Activated CD8-positive, alpha-beta T cell treated with anti-CD3 and anti-CD28 coated beads for 36 hours (primary cell): ENCODE measurements at regions not wholly inside any gene's neighbourhood (a gene's known extent, or its start where the extent isn't known, plus 50 kb on each side); places are given as distances from the start of the nearest gene placed in this dataset.

ENCODE experiments used
- ATAC-seq: fragments of 200-7000 bp; cut with Tn5 transposase; one replicate; pipeline ENCODE4 v1.10.0; 2021; ENCODE audit warnings: mild to moderate bottlenecking, moderate library complexity
- CTCF ChIA-PET: fragments of 350-600 bp; sonication (Branson Sonifier 250); formaldehyde crosslinking; loops from one replicate; lab custom pipeline; 2021; ENCODE audit warnings: antibody characterized with exemption; lab: Charles Lee
- POLR2A ChIA-PET: fragments of 350-600 bp; sonication (Branson Sonifier 250); formaldehyde crosslinking; loops from one replicate; lab custom pipeline; 2021; ENCODE audit warnings: antibody characterized with exemption; lab: Charles Lee
- DNase-seq: peaks from one replicate; pipeline ENCODE4 v3.0.0-alpha.2; 2020
- H3K27ac Mint-ChIP-seq: one replicate; pipeline ENCODE4 v1.8.0; 2021; ENCODE audit warnings: mild to moderate bottlenecking, mixed read lengths
- H3K27me3 Mint-ChIP-seq: one replicate; pipeline ENCODE4 v1.8.0; 2021; ENCODE audit warnings: mixed read lengths
- H3K36me3 Mint-ChIP-seq: one replicate; pipeline ENCODE4 v1.8.0; 2021; ENCODE audit warnings: low read depth, mixed read lengths
- H3K4me1 Mint-ChIP-seq: one replicate; pipeline ENCODE4 v1.8.0; 2021; ENCODE audit warnings: low read depth, mixed read lengths
- H3K4me3 Mint-ChIP-seq: one replicate; pipeline ENCODE4 v1.8.0; 2021; ENCODE audit warnings: mild to moderate bottlenecking, moderate library complexity, mixed read lengths
- H3K9me3 Mint-ChIP-seq: one replicate; pipeline ENCODE4 v1.8.0; 2021; ENCODE audit warnings: mixed read lengths
- intact Hi-C: fragments of 100-400 bp; cut with micrococcal nuclease; formaldehyde crosslinking; loops from one replicate; pipeline ENCODE4 v1.10.0; 2022
- TF ChIP-seq, protein P1 (sequence below): fragments of 200-600 bp; IDR thresholded peaks from one replicate; pipeline ENCODE4 v1.8.0; 2022; ENCODE audit warnings: antibody characterized with exemption, mild to moderate bottlenecking

GRCh38 chr5:14956423-14957046, 85.0 kb upstream of the ANKH start:
- Mint-ChIP-seq H3K27ac (no peak overlapping the region), H3K27me3 (peaks cover 3% of the 10 kb centered on the region), H3K4me3 (no peak overlapping the region), H3K4me1 (no peaks in the 10 kb centered on the region), H3K36me3 (no peaks in the 10 kb centered on the region), H3K9me3 (no peaks in the 10 kb centered on the region)
- DNase-seq = no peak
- CTCF ChIA-PET = interaction anchor here (0.6 to 2.7 kb wide), 11 partner anchors 8 to 230 kb away, joined by 3 to 23 read pairs (median 4); no protein-coding TSS in a partner anchor
- POLR2A ChIA-PET = no interaction called here
- TF ChIP-seq, protein P1, sequence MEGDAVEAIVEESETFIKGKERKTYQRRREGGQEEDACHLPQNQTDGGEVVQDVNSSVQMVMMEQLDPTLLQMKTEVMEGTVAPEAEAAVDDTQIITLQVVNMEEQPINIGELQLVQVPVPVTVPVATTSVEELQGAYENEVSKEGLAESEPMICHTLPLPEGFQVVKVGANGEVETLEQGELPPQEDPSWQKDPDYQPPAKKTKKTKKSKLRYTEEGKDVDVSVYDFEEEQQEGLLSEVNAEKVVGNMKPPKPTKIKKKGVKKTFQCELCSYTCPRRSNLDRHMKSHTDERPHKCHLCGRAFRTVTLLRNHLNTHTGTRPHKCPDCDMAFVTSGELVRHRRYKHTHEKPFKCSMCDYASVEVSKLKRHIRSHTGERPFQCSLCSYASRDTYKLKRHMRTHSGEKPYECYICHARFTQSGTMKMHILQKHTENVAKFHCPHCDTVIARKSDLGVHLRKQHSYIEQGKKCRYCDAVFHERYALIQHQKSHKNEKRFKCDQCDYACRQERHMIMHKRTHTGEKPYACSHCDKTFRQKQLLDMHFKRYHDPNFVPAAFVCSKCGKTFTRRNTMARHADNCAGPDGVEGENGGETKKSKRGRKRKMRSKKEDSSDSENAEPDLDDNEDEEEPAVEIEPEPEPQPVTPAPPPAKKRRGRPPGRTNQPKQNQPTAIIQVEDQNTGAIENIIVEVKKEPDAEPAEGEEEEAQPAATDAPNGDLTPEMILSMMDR = no peak
- ATAC-seq = no peak
- intact Hi-C loops = no loop called here

- no peaks in the 10 kb centered on the region for H3K36me3 Mint-ChIP-seq
- H3K9me3 Mint-ChIP-seq = no peaks in the 10 kb centered on the region
- ATAC-seq = no peak
- ChIA-PET POLR2A (no interaction called here), CTCF (interaction anchor here (1.9 kb wide), 1 partner anchor 228 kb away, joined by 6 read pairs; no protein-coding TSS in a partner anchor)
- H3K27ac Mint-ChIP-seq = no peak overlapping the region
- H3K4me1 Mint-ChIP-seq = no peaks in the 10 kb centered on the region
- no peak for DNase-seq
- TF ChIP-seq, protein P1 = no peak
- intact Hi-C loops = no loop called here
- no peak overlapping the region for H3K4me3 Mint-ChIP-seq
- peaks cover 3% of the 10 kb centered on the region for H3K27me3 Mint-ChIP-seq
These were observed 83.2 kb upstream of the ANKH start for GRCh38 chr5:14954616-14955343.

DNA sequence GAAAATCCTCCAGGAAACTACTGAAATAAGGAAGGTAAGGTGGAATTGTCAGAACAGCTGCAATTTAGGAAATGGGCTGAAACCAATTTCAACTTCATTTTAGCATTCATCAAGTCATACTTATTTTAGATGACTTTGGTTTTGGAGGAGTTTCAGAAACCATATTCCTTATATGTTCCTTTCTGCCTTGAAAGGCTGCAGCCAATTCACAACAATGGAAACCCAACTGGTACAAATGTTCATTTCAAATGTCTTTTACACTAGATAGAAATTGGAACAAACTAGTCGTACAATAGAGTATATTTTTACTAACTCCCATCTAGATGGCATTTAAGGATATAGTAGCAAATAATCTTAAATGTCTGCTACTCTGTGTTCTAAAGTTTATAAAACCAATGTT, 82.6 kb upstream of the ANKH start:
- no peaks in the 10 kb centered on the region for H3K36me3 Mint-ChIP-seq
- DNase-seq = no peak
- no peaks in the 10 kb centered on the region for H3K4me1 Mint-ChIP-seq
- no peak for ATAC-seq
- no peak overlapping the region for H3K27ac Mint-ChIP-seq
- H3K27me3 Mint-ChIP-seq = peaks cover 3% of the 10 kb centered on the region
- intact Hi-C loops = no loop called here
- no peak overlapping the region for H3K4me3 Mint-ChIP-seq
- no peaks in the 10 kb centered on the region for H3K9me3 Mint-ChIP-seq
- ChIA-PET POLR2A (no interaction called here), CTCF (no interaction called here)
- TF ChIP-seq, protein P1 = no peak

DNA sequence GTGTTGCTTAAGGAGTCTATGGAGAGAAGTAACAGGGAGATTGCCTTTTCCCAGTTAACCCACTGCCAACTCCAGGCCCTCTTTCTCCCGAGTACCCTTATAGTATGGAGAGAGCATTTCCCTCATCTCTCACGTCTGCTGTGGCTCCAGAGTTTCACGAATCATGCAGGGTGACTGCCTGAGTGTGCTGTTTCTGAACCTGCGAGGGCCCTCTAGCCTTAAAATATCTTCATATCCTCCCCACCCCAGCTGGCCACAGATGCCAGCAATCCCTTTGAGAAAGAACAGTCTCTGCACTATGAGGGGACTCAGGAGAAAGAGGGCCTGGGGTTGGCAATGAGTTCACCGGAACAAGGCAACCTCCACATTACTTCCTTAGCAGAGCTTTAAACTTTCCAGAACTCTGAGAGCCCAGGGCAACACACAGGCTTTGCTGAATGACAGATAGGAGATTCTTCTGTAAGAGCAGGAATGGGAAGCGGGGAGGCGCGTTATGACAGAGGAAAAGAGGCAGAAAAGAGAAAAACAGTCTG, 81.6 kb upstream of the ANKH start:
- intact Hi-C loops = no loop called here
- POLR2A ChIA-PET = no interaction called here
- ATAC-seq = no peak
- Mint-ChIP-seq H3K4me1 (no peaks in the 10 kb centered on the region), H3K27ac (no peak overlapping the region), H3K9me3 (no peaks in the 10 kb centered on the region), H3K36me3 (no peaks in the 10 kb centered on the region), H3K4me3 (no peak overlapping the region), H3K27me3 (peaks cover 3% of the 10 kb centered on the region)
- TF ChIP-seq, protein P1 = no peak
- DNase-seq = no peak
- CTCF ChIA-PET = no interaction called here

DNA sequence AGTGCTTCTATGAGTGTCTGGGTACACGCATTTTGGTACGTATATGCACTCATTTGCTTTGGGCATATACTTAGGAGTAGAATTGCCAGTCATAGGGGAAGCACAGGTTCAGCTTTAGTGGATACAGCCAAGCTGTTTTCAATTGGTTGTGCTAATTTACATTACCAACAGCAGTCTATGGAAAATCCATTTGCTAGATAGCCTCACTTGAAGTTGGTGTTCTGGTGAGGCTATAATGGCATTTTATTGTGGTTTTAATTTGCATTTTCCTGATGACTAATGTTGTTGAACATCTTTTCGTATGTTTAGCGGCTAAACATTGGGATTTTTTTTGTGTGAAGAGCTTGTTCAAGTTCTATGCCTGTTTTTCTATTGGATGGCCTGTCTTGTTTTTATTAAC, 76.8 kb upstream of the ANKH start:
- ATAC-seq = no peak
- Mint-ChIP-seq H3K36me3 (no peaks in the 10 kb centered on the region), H3K9me3 (no peaks in the 10 kb centered on the region), H3K27me3 (peaks cover 7% of the 10 kb centered on the region), H3K27ac (no peak overlapping the region), H3K4me3 (no peak overlapping the region), H3K4me1 (peaks cover 2% of the 10 kb centered on the region)
- intact Hi-C loops = loop anchor here (5.0 kb wide), 1 partner anchor 54 kb away; no protein-coding TSS in a partner anchor
- ChIA-PET CTCF (interaction anchor here (0.6 to 4.2 kb wide), 4 partner anchors 9 to 953 kb away, joined by 3 to 40 read pairs (median 4); no protein-coding TSS in a partner anchor), POLR2A (no interaction called here)
- TF ChIP-seq, protein P1 = no peak
- no peak for DNase-seq
